22Rv1 (cell line): ENCODE measurements at regions not wholly inside any gene's neighbourhood (a gene's known extent, or its start where the extent isn't known, plus 50 kb on each side); places are given as distances from the start of the nearest gene placed in this dataset.

Experiments used
- ZFX ChIP-seq: fragments of 450-650 bp; IDR thresholded peaks from 2 replicates; pipeline ENCODE4 v1.6.1; 2017; ENCODE audit warnings: antibody characterized with exemption, borderline replicate concordance
- TF ChIP-seq, protein P1 (sequence below): fragments of 450-650 bp; IDR thresholded peaks from 2 replicates; pipeline ENCODE4 v1.5.1; 2017; ENCODE audit warnings: mild to moderate bottlenecking

DNA sequence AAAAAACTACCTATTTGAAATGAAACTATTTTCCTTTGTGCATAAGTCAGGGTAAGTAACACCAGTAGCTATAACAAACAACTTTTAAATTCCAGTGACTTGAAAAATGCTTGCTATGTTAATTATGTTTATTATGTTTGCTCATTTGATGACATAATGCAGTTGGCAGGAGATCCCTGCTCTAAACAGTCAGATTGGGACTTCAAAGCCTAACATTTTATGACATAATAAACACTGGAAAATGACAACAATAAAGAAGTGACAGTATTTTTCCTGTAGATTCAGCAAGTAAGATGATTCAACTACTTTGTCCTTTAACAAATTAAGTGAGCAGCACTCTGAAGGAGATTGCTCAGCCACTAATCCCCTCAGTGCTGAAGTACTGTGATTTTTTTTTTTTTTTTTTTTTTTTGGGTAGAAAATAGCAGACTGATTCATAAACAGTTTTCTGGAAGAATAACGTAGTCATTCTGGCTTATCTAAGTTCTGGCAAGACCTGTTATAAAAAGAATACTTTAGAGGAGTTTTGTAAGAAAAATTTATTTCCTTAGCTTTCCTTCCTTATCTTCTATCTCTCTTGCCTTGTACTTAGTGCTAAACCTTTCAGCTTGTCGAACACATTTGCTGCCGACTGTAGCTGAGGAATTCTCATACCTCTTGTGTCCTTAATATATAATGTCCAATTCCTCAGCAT is 207.2 kb downstream of the PTGER3 start:
- TF ChIP-seq, protein P1, sequence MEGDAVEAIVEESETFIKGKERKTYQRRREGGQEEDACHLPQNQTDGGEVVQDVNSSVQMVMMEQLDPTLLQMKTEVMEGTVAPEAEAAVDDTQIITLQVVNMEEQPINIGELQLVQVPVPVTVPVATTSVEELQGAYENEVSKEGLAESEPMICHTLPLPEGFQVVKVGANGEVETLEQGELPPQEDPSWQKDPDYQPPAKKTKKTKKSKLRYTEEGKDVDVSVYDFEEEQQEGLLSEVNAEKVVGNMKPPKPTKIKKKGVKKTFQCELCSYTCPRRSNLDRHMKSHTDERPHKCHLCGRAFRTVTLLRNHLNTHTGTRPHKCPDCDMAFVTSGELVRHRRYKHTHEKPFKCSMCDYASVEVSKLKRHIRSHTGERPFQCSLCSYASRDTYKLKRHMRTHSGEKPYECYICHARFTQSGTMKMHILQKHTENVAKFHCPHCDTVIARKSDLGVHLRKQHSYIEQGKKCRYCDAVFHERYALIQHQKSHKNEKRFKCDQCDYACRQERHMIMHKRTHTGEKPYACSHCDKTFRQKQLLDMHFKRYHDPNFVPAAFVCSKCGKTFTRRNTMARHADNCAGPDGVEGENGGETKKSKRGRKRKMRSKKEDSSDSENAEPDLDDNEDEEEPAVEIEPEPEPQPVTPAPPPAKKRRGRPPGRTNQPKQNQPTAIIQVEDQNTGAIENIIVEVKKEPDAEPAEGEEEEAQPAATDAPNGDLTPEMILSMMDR = no peak
- no peak for TF ChIP-seq ZFX
